ENCODE measurements at regions not wholly inside any gene's neighbourhood (a gene's known extent, or its start where the extent isn't known, plus 50 kb on each side); places are given as distances from the start of the nearest gene placed in this dataset.

GRCh38 chr9:21556581-21557427, 74.7 kb upstream of the IFNE start:
- Mint-ChIP-seq H3K36me3 (ENCODE audit: low read depth) (no peaks in the 10 kb centered on the region), H3K27ac (no peak overlapping the region), H3K4me1 (peaks cover 10% of the 10 kb centered on the region), H3K27me3 (peaks cover 50% of the 10 kb centered on the region), H3K4me3 (no peak overlapping the region), H3K9me3 (no peaks in the 10 kb centered on the region)
- CTCF ChIA-PET: no interaction called here
- no peak for DNase-seq
- POLR2A ChIA-PET: no interaction called here

- H3K27ac Mint-ChIP-seq: no peak overlapping the region
Measured at GRCh38 chr9:21557428-21557768, 75.3 kb upstream of the IFNE start.

DNA sequence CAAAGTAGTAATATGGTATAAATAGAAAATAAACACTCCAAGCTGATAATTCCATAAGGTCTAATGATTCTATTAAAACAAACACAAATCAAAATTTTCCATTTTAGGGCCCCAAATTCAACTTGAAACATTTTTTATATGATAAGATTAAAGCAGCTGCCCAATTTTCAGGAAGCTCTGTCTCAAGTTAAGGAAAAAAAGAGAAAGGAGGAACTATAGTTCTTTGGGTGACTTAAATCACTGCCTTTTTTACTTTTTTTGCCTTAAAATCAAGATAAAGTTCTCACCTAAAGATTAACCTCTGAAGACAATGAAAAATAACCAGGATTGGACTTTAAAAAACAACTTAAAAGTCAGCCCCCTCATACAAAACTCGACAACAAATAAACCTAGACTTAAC, 76.0 kb upstream of the IFNE start:
- CTCF ChIA-PET: interaction anchor here (1.1 kb wide), 2 partner anchors 13 to 151 kb away, joined by 3 to 4 read pairs; no protein-coding TSS in a partner anchor
- H3K27me3 Mint-ChIP-seq: peaks cover 48% of the 10 kb centered on the region
- H3K4me1 Mint-ChIP-seq: peaks cover 10% of the 10 kb centered on the region
- no peaks in the 10 kb centered on the region for H3K9me3 Mint-ChIP-seq
- no peak overlapping the region for H3K4me3 Mint-ChIP-seq
- POLR2A ChIA-PET: interaction anchor here (2.0 kb wide), 1 partner anchor 20 kb away, joined by 16 read pairs; no protein-coding TSS in a partner anchor
- DNase-seq: no peak
- no peaks in the 10 kb centered on the region for H3K36me3 Mint-ChIP-seq (ENCODE audit: low read depth)
- no peak overlapping the region for H3K27ac Mint-ChIP-seq

More at GRCh38 chr9:21557428-21557768, 75.3 kb upstream of the IFNE start:
- peaks cover 10% of the 10 kb centered on the region for H3K4me1 Mint-ChIP-seq
- peaks cover 48% of the 10 kb centered on the region for H3K27me3 Mint-ChIP-seq
- CTCF ChIA-PET: no interaction called here
- POLR2A ChIA-PET: no interaction called here
- H3K4me3 Mint-ChIP-seq: no peak overlapping the region
- DNase-seq: no peak
- no peaks in the 10 kb centered on the region for H3K36me3 Mint-ChIP-seq (ENCODE audit: low read depth)
- no peaks in the 10 kb centered on the region for H3K9me3 Mint-ChIP-seq

GRCh38 chr9:21558615-21559401, 76.7 kb upstream of the IFNE start:
- Mint-ChIP-seq H3K4me1 (peaks cover 10% of the 10 kb centered on the region), H3K36me3 (ENCODE audit: low read depth) (no peaks in the 10 kb centered on the region), H3K9me3 (no peaks in the 10 kb centered on the region), H3K4me3 (peak overlapping the region; percentile 83), H3K27ac (no peak overlapping the region), H3K27me3 (peaks cover 53% of the 10 kb centered on the region)
- POLR2A ChIA-PET: interaction anchor here (1.0 to 2.0 kb wide), 3 partner anchors 10 to 19 kb away, joined by 3 to 16 read pairs (median 4); no protein-coding TSS in a partner anchor
- DNase-seq: no peak
- CTCF ChIA-PET: interaction anchor here (0.8 to 1.7 kb wide), 12 partner anchors 10 to 306 kb away, joined by 3 to 11 read pairs (median 4); no protein-coding TSS in a partner anchor

GRCh38 chr9:21559402-21560280, 77.5 kb upstream of the IFNE start:
- DNase-seq: peak; percentile 47
- peaks cover 10% of the 10 kb centered on the region for H3K4me1 Mint-ChIP-seq
- H3K9me3 Mint-ChIP-seq: no peaks in the 10 kb centered on the region
- POLR2A ChIA-PET: interaction anchor here (1.0 to 2.0 kb wide), 3 partner anchors 9 to 18 kb away, joined by 3 to 16 read pairs (median 4); no protein-coding TSS in a partner anchor
- H3K36me3 Mint-ChIP-seq (ENCODE audit: low read depth): no peaks in the 10 kb centered on the region
- peaks cover 59% of the 10 kb centered on the region for H3K27me3 Mint-ChIP-seq
- no peak overlapping the region for H3K27ac Mint-ChIP-seq
- CTCF ChIA-PET: interaction anchor here (0.7 to 1.7 kb wide), 14 partner anchors 9 to 307 kb away, joined by 3 to 11 read pairs (median 3); no protein-coding TSS in a partner anchor
- peak overlapping the region; percentile 83 for H3K4me3 Mint-ChIP-seq

- ChIA-PET POLR2A (interaction anchor here (1.1 kb wide), 1 partner anchor 13 kb away, joined by 3 read pairs; no protein-coding TSS in a partner anchor), CTCF (interaction anchor here (0.7 to 1.7 kb wide), 5 partner anchors 11 to 234 kb away, joined by 3 to 4 read pairs (median 3); no protein-coding TSS in a partner anchor)
- H3K27ac Mint-ChIP-seq: no peak overlapping the region
- H3K27me3 Mint-ChIP-seq: peaks cover 61% of the 10 kb centered on the region
- peaks cover 10% of the 10 kb centered on the region for H3K4me1 Mint-ChIP-seq
- no peak for DNase-seq
- peak overlapping the region; percentile 60 for H3K4me3 Mint-ChIP-seq
- no peaks in the 10 kb centered on the region for H3K36me3 Mint-ChIP-seq (ENCODE audit: low read depth)
- no peaks in the 10 kb centered on the region for H3K9me3 Mint-ChIP-seq
Measured at GRCh38 chr9:21560281-21560745, 78.2 kb upstream of the IFNE start.

DNA sequence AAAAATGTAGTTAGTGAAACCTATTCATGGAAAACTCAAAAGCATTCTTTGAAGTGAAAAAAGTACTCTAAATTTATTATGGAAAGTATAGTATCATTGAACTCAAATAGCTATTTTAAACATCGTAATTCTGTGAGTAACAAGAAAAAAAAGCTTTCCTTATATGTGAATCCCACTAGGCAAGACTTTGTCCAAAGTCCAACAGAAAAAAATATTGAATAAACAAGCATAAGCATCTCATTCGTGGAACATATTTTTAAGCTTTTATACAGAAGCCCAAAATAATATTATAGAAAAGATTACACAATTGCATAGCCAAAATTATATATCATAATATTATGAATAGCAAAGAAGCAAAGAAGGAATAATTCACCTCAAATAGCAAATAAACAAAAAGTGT, 79.4 kb upstream of the IFNE start:
- no peak for DNase-seq
- Mint-ChIP-seq H3K9me3 (no peaks in the 10 kb centered on the region), H3K36me3 (ENCODE audit: low read depth) (no peaks in the 10 kb centered on the region), H3K4me1 (peaks cover 10% of the 10 kb centered on the region), H3K4me3 (no peak overlapping the region), H3K27me3 (peaks cover 64% of the 10 kb centered on the region), H3K27ac (no peak overlapping the region)
- ChIA-PET POLR2A (no interaction called here), CTCF (interaction anchor here (0.9 kb wide), 1 partner anchor 235 kb away, joined by 3 read pairs; no protein-coding TSS in a partner anchor)

DNA sequence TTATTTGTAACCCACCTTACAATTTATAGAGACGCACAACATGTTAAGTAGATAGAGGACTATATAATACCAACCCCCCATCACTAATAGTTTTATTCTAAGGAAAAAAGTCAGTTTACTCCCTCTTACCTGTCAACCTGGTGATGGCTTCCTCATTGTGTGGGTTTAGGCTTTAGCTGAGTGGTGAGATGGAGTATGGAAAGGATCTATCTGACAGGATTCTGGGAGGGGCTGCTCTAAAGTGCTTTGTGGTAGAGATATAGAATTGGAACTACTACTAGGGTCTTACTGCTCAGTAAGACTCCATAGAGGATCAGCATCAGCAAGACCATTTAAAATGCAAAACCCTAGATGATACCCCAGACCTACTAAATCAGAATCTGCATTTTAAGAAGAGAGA, 82.1 kb upstream of the IFNE start:
- Mint-ChIP-seq H3K9me3 (no peaks in the 10 kb centered on the region), H3K4me3 (no peak overlapping the region), H3K27me3 (peaks cover 53% of the 10 kb centered on the region), H3K36me3 (ENCODE audit: low read depth) (no peaks in the 10 kb centered on the region), H3K27ac (no peak overlapping the region), H3K4me1 (peaks cover 3% of the 10 kb centered on the region)
- ChIA-PET CTCF (no interaction called here), POLR2A (interaction anchor here (0.6 kb wide), 1 partner anchor 214 kb away, joined by 5 read pairs; no protein-coding TSS in a partner anchor)
- DNase-seq: no peak

DNA sequence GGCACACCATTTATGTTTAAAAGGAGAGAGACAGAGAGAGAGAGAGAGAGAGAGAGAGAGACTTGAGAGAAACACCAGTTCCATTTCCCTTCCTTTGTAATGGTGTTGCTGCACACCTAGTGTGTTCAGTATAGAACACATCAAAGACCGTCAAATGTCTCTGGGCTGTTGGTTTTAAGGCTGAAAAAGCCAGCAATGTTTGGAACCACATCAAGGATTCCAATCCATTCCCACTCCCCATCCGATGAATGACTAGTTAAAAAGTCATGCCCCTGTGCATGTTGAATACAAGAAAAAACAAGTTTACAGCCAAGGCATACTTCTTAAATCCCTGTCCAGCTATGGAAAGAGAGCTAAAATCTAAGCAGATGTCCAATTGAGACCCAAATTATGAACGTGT, 83.0 kb upstream of the IFNE start:
- no peaks in the 10 kb centered on the region for H3K36me3 Mint-ChIP-seq (ENCODE audit: low read depth)
- ChIA-PET CTCF (no interaction called here), POLR2A (no interaction called here)
- H3K4me3 Mint-ChIP-seq: no peak overlapping the region
- peaks cover 51% of the 10 kb centered on the region for H3K27me3 Mint-ChIP-seq
- peaks cover 2% of the 10 kb centered on the region for H3K4me1 Mint-ChIP-seq
- no peak for DNase-seq
- no peaks in the 10 kb centered on the region for H3K9me3 Mint-ChIP-seq
- H3K27ac Mint-ChIP-seq: no peak overlapping the region

DNA sequence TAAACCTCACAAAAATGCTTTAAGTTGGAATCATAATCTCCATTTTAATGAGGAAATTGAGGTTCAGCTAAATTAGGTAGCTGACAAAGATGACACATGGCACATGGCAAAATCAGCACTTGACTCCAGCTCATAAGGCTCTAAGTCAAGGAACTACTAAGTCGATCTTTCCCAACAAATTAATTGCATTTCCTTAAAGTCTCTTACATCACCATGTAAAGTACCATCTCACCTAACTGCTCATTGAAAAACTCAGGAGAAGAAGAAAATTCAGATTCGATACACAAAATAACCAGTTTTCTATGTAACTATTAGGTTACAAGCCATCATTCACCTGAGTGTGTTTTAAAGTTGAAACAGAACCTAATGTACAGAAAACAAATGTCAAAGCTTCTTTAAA, 85.8 kb upstream of the IFNE start:
- Mint-ChIP-seq H3K36me3 (ENCODE audit: low read depth) (no peaks in the 10 kb centered on the region), H3K9me3 (no peaks in the 10 kb centered on the region), H3K27ac (no peak overlapping the region), H3K4me1 (no peaks in the 10 kb centered on the region), H3K4me3 (no peak overlapping the region), H3K27me3 (peaks cover 52% of the 10 kb centered on the region)
- ChIA-PET CTCF (interaction anchor here (2.1 kb wide), 1 partner anchor 9 kb away, joined by 11 read pairs; no protein-coding TSS in a partner anchor), POLR2A (interaction anchor here (1.4 kb wide), 1 partner anchor 9 kb away, joined by 4 read pairs; no protein-coding TSS in a partner anchor)
- no peak for DNase-seq

DNA sequence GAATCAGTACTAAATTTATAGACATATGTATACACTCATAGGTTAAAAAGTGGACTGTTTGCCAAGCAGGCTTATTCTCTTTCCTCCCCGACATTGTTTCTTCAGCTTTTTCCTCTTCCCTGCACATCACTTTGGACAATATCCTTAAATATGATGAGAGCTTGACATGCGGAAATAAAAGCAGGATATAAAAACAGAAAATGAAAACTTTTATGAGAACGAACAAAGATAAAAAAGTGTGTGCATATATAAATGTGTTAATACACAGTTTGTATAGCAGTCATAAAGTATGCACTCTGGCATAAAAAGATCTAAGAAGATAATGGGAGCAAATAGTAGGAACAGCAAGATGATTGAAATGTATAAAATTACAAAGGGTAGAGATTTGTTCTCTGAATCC, 86.4 kb upstream of the IFNE start:
- H3K27me3 Mint-ChIP-seq: peaks cover 51% of the 10 kb centered on the region
- no peak for DNase-seq
- ChIA-PET POLR2A (interaction anchor here (1.4 kb wide), 1 partner anchor 10 kb away, joined by 4 read pairs; no protein-coding TSS in a partner anchor), CTCF (interaction anchor here (2.1 kb wide), 1 partner anchor 9 kb away, joined by 11 read pairs; no protein-coding TSS in a partner anchor)
- no peaks in the 10 kb centered on the region for H3K9me3 Mint-ChIP-seq
- H3K4me3 Mint-ChIP-seq: no peak overlapping the region
- H3K27ac Mint-ChIP-seq: no peak overlapping the region
- no peaks in the 10 kb centered on the region for H3K4me1 Mint-ChIP-seq
- no peaks in the 10 kb centered on the region for H3K36me3 Mint-ChIP-seq (ENCODE audit: low read depth)

GRCh38 chr9:21569721-21570120, 87.6 kb upstream of the IFNE start:
- Mint-ChIP-seq H3K9me3 (no peaks in the 10 kb centered on the region), H3K36me3 (ENCODE audit: low read depth) (no peaks in the 10 kb centered on the region), H3K4me3 (no peak overlapping the region), H3K27me3 (peaks cover 47% of the 10 kb centered on the region), H3K27ac (no peak overlapping the region), H3K4me1 (no peaks in the 10 kb centered on the region)
- CTCF ChIA-PET: interaction anchor here (0.6 to 2.1 kb wide), 2 partner anchors 11 to 574 kb away, joined by 3 to 11 read pairs; no protein-coding TSS in a partner anchor
- POLR2A ChIA-PET: interaction anchor here (1.5 kb wide), 1 partner anchor 9 kb away, joined by 3 read pairs; no protein-coding TSS in a partner anchor
- DNase-seq: no peak
